HG03175 (cell line): ENCODE measurements at regions not wholly inside any gene's neighbourhood (a gene's known extent, or its start where the extent isn't known, plus 50 kb on each side); places are given as distances from the start of the nearest gene placed in this dataset.

Experiments
- ATAC-seq: cut with Tn5 transposase; IDR thresholded peaks from one replicate; pipeline ENCODE4 v1.9.1; 2021; ENCODE audit warnings: mild to moderate bottlenecking, moderate library complexity; ENCODE audit not compliant: unreplicated experiment

GRCh38 chr22:49258107-49259010, 569.3 kb downstream of the BRD1 start:
- ATAC-seq = no peak

- no peak for ATAC-seq
Measured at GRCh38 chr22:49257551-49257961, 570.1 kb downstream of the BRD1 start.

- no peak for ATAC-seq
Measured at GRCh38 chr22:49255741-49256318, 571.8 kb downstream of the BRD1 start.

GRCh38 chr22:49255154-49255553, 572.5 kb downstream of the BRD1 start:
- no peak for ATAC-seq

GRCh38 chr22:49253656-49254055, 574.0 kb downstream of the BRD1 start:
- ATAC-seq = no peak

GRCh38 chr22:49251371-49251770, 576.3 kb downstream of the BRD1 start:
- no peak for ATAC-seq

GRCh38 chr22:49247194-49247924, 580.3 kb downstream of the BRD1 start:
- ATAC-seq = no peak

GRCh38 chr22:49244466-49245420, 582.9 kb downstream of the BRD1 start:
- ATAC-seq = no peak

- no peak for ATAC-seq
Measured at GRCh38 chr22:49243965-49244364, 583.7 kb downstream of the BRD1 start.

- ATAC-seq = no peak
Measured at GRCh38 chr22:49243335-49243734, 584.3 kb downstream of the BRD1 start.

- ATAC-seq = no peak
Measured at GRCh38 chr22:49242480-49242879, 585.2 kb downstream of the BRD1 start.

- ATAC-seq = no peak
Measured at GRCh38 chr22:49241174-49241851, 586.4 kb downstream of the BRD1 start.

GRCh38 chr22:49240472-49240871, 587.2 kb downstream of the BRD1 start:
- ATAC-seq = no peak

- ATAC-seq = no peak
Measured at GRCh38 chr22:49240016-49240380, 587.7 kb downstream of the BRD1 start.

- ATAC-seq = no peak
Measured at GRCh38 chr22:49239264-49240015, 588.2 kb downstream of the BRD1 start.

- no peak for ATAC-seq
Measured at GRCh38 chr22:49238181-49239141, 589.2 kb downstream of the BRD1 start.

GRCh38 chr22:49237703-49238102, 590.0 kb downstream of the BRD1 start:
- no peak for ATAC-seq

GRCh38 chr22:49237279-49237678, 590.4 kb downstream of the BRD1 start:
- no peak for ATAC-seq
